ENCODE measurements at regions not wholly inside any gene's neighbourhood (a gene's known extent, or its start where the extent isn't known, plus 50 kb on each side); places are given as distances from the start of the nearest gene placed in this dataset.

DNA sequence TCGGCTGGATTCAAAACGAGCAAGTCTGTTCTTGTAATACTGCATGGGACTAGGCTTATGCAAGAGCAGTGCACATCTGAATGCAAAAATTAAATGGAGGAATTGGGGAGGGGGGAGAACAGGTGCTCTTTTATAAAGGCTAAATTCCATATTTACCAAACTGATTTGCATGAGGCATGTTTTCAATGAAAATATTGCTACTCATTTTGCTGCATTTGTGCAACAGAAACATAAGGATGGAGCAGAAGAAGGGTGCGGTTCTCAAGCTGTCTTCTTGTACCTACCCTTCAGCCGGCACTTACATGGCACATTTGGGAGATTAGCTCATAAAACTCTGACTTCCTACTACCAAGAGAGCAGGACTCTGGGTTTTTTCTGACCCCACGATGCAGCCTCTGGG is 256.4 kb downstream of the CDCA7 start:
- TF ChIP-seq SPI1 (IDR thresholded peaks at IDR 0.05; ENCODE audit: low read depth, low read length), result no peak
- no peak for TF ChIP-seq POLR2A (IDR thresholded peaks at IDR 0.05; ENCODE audit: low read depth, low read length)
- no peak for TF ChIP-seq POLR2AphosphoS5 (IDR thresholded peaks at IDR 0.05; ENCODE audit: low read depth, low read length)
- no peak for TF ChIP-seq TAF1 (IDR thresholded peaks at IDR 0.05; ENCODE audit: low read depth, low read length)
- TF ChIP-seq PAX5 (IDR thresholded peaks at IDR 0.05; ENCODE audit: insufficient read depth, low read length, severe bottlenecking), result no peak

Data from GM12891 (cell line).